ENCODE measurements at regions not wholly inside any gene's neighbourhood (a gene's known extent, or its start where the extent isn't known, plus 50 kb on each side); places are given as distances from the start of the nearest gene placed in this dataset.

DNA sequence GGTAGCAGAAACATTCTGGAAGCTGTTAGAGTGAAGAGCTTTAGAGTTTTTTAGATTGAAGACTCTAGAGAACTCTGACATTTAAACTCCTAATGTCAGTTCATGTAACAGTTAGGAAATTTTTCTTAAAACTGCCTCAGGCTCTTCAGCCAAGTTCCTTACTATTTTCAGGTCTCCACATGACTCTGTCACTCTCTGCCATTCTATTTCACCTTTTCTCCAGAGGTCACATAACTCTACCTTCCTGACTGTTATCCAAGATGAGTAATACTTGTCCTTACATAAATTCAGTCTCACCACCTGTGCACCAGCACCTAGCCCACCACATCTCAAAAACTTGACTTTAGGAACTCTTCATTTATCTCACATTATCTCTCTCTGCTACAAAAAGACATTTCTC is 347.1 kb upstream of the CA10 start:
- TF ChIP-seq, protein P1, sequence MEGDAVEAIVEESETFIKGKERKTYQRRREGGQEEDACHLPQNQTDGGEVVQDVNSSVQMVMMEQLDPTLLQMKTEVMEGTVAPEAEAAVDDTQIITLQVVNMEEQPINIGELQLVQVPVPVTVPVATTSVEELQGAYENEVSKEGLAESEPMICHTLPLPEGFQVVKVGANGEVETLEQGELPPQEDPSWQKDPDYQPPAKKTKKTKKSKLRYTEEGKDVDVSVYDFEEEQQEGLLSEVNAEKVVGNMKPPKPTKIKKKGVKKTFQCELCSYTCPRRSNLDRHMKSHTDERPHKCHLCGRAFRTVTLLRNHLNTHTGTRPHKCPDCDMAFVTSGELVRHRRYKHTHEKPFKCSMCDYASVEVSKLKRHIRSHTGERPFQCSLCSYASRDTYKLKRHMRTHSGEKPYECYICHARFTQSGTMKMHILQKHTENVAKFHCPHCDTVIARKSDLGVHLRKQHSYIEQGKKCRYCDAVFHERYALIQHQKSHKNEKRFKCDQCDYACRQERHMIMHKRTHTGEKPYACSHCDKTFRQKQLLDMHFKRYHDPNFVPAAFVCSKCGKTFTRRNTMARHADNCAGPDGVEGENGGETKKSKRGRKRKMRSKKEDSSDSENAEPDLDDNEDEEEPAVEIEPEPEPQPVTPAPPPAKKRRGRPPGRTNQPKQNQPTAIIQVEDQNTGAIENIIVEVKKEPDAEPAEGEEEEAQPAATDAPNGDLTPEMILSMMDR (IDR thresholded peaks at IDR 0.05; ENCODE audit: low read depth, low read length) = no peak
- TF ChIP-seq, protein P2, sequence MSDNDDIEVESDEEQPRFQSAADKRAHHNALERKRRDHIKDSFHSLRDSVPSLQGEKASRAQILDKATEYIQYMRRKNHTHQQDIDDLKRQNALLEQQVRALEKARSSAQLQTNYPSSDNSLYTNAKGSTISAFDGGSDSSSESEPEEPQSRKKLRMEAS (IDR thresholded peaks at IDR 0.05; ENCODE audit: low read depth, low read length) = no peak
